ENCODE measurements at regions not wholly inside any gene's neighbourhood (a gene's known extent, or its start where the extent isn't known, plus 50 kb on each side); places are given as distances from the start of the nearest gene placed in this dataset.

DNA sequence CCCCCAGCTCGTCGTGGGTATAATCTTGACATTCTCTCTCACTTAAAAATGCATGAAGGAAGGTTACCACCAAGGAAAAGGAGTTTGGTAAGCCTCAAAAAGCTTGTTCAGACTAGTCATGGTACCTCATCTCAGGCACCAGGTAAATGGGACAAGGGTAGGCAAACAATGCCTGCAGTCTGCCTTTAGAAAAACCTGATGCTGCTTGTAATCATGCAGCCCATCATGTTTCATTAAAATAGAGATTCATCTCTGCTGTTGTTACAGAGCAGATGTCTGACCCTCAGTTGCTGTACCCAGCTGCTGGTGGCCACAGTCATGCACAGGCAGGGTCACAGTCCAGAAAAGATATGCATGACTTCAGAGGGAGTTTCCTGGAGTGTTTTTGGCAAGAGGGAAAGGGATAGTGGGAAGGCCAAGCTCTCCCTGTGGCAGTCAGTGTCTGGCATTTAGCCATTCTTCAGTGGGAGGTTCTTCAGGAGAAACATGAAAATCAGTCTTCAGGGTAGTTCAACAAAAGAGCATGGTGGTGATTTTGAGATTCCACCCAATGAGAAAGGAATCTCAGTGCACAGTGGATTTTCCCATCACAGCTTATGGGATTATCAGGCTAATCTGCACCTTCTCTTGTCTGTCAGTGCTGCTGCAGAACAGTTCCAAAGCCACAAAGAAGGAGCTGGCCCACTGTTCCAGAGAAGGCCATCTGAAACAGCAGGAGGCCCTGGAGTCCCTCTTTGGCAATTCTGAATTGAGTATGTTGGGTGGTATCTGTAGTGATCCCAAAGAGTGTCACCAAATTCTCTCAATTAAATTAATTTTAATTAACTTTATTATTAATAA, 202.7 kb upstream of the FRMD6 start:
- TF ChIP-seq, protein P1, sequence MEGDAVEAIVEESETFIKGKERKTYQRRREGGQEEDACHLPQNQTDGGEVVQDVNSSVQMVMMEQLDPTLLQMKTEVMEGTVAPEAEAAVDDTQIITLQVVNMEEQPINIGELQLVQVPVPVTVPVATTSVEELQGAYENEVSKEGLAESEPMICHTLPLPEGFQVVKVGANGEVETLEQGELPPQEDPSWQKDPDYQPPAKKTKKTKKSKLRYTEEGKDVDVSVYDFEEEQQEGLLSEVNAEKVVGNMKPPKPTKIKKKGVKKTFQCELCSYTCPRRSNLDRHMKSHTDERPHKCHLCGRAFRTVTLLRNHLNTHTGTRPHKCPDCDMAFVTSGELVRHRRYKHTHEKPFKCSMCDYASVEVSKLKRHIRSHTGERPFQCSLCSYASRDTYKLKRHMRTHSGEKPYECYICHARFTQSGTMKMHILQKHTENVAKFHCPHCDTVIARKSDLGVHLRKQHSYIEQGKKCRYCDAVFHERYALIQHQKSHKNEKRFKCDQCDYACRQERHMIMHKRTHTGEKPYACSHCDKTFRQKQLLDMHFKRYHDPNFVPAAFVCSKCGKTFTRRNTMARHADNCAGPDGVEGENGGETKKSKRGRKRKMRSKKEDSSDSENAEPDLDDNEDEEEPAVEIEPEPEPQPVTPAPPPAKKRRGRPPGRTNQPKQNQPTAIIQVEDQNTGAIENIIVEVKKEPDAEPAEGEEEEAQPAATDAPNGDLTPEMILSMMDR (IDR thresholded peaks at IDR 0.05 in 4 of 5, conservative IDR thresholded peaks at IDR 0.05 in 1 of 5) = no peak
- TF ChIP-seq POLR2A (IDR thresholded peaks at IDR 0.05) = no peak

Measured in gastrocnemius medialis (tissue), 4 donors.